ENCODE measurements at regions not wholly inside any gene's neighbourhood (a gene's known extent, or its start where the extent isn't known, plus 50 kb on each side); places are given as distances from the start of the nearest gene placed in this dataset.
"Not testable (repeated sequence)": the region's sequence is repeated elsewhere in the genome, so short reads cannot be mapped to it uniquely, and the experiment has no call there.

- DNase-seq (ENCODE audit: low spot score): no peak
These were observed 72.0 kb upstream of the VKORC1L1 start for GRCh38 chr7:65800890-65801341.

GRCh38 chr7:65804887-65805286 lies 68.0 kb upstream of the VKORC1L1 start:
- DNase-seq (ENCODE audit: low spot score): no peak

DNA sequence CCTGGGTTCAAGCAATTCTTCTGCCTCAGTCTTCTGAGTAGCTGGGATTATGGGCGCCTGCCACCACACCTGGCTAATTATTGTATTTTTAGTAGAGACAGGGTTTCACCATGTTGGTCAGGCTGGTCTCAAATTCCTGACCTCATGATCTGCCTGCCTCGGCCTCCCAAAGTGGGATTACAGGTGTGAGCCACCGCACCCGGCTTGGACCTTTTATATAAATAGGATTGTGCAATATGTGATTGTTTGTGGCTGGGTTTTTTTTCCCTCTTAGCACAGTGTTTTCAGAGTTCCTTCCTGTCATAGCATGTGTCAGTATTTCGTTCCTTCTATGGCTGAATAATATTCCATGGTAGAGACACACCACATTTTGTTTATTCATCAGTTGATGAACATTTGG lies 65.8 kb upstream of the VKORC1L1 start:
- not testable (repeated sequence) for DNase-seq (ENCODE audit: low spot score)

DNA sequence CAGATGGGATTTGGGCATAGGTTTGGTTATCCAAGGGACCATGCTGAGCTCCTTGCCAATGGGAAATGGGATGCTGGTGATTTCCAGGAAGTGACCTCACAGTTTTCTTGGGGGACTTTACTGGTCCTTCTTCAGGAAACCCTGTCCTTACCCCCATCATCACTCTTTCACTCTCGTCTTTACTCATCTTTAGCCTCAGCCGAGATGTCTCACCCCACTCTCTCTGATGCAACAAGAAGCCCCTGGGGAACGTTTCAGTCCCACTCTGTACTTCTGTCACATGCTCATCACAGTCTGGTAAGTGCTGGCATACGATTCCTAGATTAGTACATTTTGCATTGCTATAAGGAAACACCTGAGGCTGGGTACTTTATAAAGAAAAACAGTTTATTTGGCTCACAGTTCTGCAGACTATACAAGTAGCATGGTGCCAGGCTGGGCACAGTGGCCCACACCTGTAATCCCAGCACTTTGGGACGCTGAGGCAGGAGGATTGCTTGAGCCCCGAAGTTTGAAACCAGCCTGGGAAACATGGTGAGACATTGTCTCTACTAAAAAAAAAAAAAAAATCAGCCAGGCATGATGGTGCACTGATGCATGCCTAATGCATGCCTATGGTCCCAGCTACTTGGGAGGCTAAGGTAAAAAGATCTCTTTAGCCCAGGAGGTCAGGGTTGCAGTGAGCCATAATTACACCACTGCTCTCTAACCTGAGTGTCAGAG lies 63.5 kb upstream of the VKORC1L1 start:
- no peak for DNase-seq (ENCODE audit: low spot score)

DNA sequence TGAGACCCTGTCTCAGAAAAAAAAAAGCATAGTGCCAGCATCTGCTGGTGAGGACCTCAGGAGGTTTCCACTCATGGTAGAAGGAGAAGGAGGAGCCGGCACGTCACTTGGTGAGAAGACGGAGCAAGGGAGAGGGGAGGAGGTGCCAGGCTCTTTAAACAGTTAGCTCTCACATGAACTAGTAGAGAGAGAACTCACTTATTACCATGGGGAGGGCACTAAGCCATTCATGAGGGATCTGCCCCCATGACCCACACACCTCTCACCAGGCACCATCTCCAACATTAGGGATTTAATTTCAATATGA lies 62.9 kb upstream of the VKORC1L1 start:
- no peak for DNase-seq (ENCODE audit: low spot score)

DNA sequence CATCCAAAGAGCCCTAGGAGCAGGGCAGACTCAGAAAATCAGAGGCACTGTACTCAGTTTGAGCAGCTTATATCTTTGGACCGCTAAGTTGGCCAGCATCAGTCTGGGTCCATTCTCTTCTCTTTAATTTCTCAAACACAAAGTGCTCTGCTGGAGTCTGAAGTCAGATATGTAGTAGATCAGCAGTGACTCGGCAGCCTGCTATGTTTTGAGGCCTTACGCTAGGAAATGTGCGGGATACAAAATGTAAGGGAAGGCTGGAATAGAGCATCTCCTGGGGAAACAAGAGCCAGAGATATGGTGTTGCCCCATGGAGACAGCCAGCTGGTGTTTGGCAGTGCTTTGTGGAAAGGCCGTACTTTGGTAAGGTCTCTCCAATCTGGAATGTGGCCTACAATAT lies 60.6 kb upstream of the VKORC1L1 start:
- no peak for DNase-seq (ENCODE audit: low spot score)

DNA sequence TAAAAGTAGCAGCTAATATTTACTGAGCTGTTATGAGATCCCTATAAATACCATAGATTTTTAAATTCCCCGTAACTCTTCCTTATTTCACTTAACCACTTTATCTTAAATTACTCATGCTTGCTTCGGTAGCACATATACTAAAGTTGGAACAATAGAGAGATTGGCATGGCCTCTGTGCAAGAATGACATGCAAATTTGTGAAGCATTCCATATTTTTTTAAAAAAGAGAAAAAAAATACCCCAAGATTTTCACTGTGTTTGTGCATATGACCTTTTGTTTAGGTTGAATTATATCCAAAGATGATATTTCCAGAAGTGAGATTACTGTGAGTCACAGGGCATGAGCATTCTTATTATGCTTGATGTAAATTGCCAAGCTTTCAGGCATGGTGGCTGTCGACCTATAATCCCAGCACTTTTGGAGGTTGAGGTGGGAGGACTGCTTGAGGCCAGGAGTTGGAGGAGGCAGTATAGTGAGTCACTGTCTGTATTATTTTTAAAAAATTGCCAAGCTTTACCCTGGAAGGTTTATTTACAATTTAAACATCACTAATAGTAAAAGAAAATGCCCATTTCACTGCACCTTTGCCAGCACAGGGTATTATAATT lies 58.2 kb upstream of the VKORC1L1 start:
- not testable (repeated sequence) for DNase-seq (ENCODE audit: low spot score)

DNA sequence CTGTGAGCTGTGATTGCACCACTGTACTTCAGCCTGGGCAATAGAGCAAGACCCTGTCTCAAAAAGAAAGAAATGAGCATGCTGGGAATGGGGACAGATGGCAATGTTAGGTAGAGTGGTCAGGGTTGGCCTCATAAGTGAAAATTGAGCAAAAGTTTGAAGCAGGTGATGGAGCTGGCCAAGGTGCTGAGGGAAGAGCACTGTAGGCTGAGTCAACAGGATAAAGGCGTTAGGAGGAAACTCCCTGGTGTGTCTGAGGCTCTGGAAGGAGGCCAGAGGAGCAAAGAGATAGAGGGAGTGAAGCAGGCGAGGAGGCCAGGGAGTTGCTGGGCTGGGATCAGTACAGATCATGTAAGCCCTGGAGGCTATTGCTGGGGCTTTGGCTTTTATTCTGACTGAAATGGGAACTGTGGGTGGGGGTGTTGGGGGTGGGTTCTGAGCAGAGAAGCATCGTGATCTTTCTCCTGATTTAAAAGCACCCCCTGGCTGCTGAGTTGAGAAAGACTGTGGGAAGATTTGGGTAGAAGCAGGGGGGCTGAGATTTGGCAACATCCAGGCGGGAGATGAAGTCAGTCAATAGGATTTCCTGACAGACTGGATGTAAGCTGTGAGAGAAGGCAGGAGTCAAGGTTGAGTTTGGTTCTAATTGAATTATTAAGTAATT lies 52.5 kb upstream of the VKORC1L1 start:
- DNase-seq (ENCODE audit: low spot score): no peak

All from AG08396 (cell line).